ENCODE measurements at regions not wholly inside any gene's neighbourhood (a gene's known extent, or its start where the extent isn't known, plus 50 kb on each side); places are given as distances from the start of the nearest gene placed in this dataset.

- Histone ChIP-seq H3K36me3 (ENCODE audit: insufficient read depth, low read length) (no peaks in the 10 kb centered on the region), H3K4me1 (ENCODE audit: insufficient read depth, low read length) (no peaks in the 10 kb centered on the region), H3K4me2 (ENCODE audit: low read length) (no peak overlapping the region), H3K27me3 (ENCODE audit: insufficient read depth, low read length) (peaks cover 3% of the 10 kb centered on the region), H3K79me2 (ENCODE audit: insufficient read depth, low read length) (no peaks in the 10 kb centered on the region), H3K9me3 (ENCODE audit: insufficient read depth, low read depth, low read length) (no peaks in the 10 kb centered on the region), H4K20me1 (ENCODE audit: insufficient read depth, low read length) (no peaks in the 10 kb centered on the region), H2AFZ (ENCODE audit: low read depth, low read length) (no peak overlapping the region), H3K9ac (ENCODE audit: low read length) (no peak overlapping the region), H3K4me3 (ENCODE audit: insufficient read depth, low read depth, low read length) (no peak overlapping the region), H3K27ac (ENCODE audit: low read depth, low read length) (no peak overlapping the region)
- Mint-ChIP-seq H3K9me3 (ENCODE audit: unreplicated experiment) (peaks cover 3% of the 10 kb centered on the region), H3K4me3 (ENCODE audit: unreplicated experiment) (no peak overlapping the region), H3K4me1 (ENCODE audit: low read depth, unreplicated experiment) (no peaks in the 10 kb centered on the region), H3K27ac (ENCODE audit: unreplicated experiment) (no peak overlapping the region), H3K36me3 (ENCODE audit: low read depth, unreplicated experiment) (peaks cover 3% of the 10 kb centered on the region), H3K27me3 (ENCODE audit: low read depth, unreplicated experiment) (peaks cover 23% of the 10 kb centered on the region)
- peak; percentile 23 for FAIRE-seq
- TF ChIP-seq CTCF (IDR thresholded peaks at IDR 0.05; ENCODE audit: insufficient read depth, low read depth, low read length) (no peak), EZH2 (IDR thresholded peaks at IDR 0.05; ENCODE audit: insufficient read depth, low read length) (no peak)
- no peak for DNase-seq (ENCODE audit: low read depth)
These were observed 50.4 kb upstream of the LCLAT1 start for GRCh38 chr2:30396436-30397232.

Data from astrocyte (in vitro differentiated cells and primary cell).